Colon (tissue), 2 donors: ENCODE measurements at regions not wholly inside any gene's neighbourhood (a gene's known extent, or its start where the extent isn't known, plus 50 kb on each side); places are given as distances from the start of the nearest gene placed in this dataset.

Experiments
- FAIRE-seq: peaks from 2 replicates; lab custom pipeline; 2012; peaks lifted over from hg19 to GRCh38; lab: Jason Lieb, UNC
- donor health status: control.
- donor health status: control.

GRCh38 chr9:18233311-18233710 is 240.6 kb upstream of the ADAMTSL1 start:
- no peak for FAIRE-seq

- FAIRE-seq: no peak
These were observed 240.0 kb upstream of the ADAMTSL1 start for GRCh38 chr9:18233776-18234445.

- FAIRE-seq: no peak
These were observed 238.6 kb upstream of the ADAMTSL1 start for GRCh38 chr9:18235181-18235908.

GRCh38 chr9:18236336-18236735 is 237.6 kb upstream of the ADAMTSL1 start:
- no peak for FAIRE-seq

- FAIRE-seq: no peak
These were observed 236.2 kb upstream of the ADAMTSL1 start for GRCh38 chr9:18237776-18238175.

GRCh38 chr9:18238254-18238653 is 235.7 kb upstream of the ADAMTSL1 start:
- FAIRE-seq: no peak

GRCh38 chr9:18238752-18239447 is 235.1 kb upstream of the ADAMTSL1 start:
- no peak for FAIRE-seq

- FAIRE-seq: no peak
These were observed 233.7 kb upstream of the ADAMTSL1 start for GRCh38 chr9:18240213-18240612.

GRCh38 chr9:18245911-18246310 is 228.0 kb upstream of the ADAMTSL1 start:
- FAIRE-seq: no peak

GRCh38 chr9:18250053-18250452 is 223.9 kb upstream of the ADAMTSL1 start:
- FAIRE-seq: no peak

- FAIRE-seq: no peak
These were observed 220.0 kb upstream of the ADAMTSL1 start for GRCh38 chr9:18253950-18254349.

- no peak for FAIRE-seq
These were observed 218.8 kb upstream of the ADAMTSL1 start for GRCh38 chr9:18255158-18255629.

GRCh38 chr9:18255747-18256146 is 218.2 kb upstream of the ADAMTSL1 start:
- FAIRE-seq: no peak

GRCh38 chr9:18256568-18256967 is 217.4 kb upstream of the ADAMTSL1 start:
- no peak for FAIRE-seq

GRCh38 chr9:18260521-18260920 is 213.4 kb upstream of the ADAMTSL1 start:
- FAIRE-seq: no peak

- FAIRE-seq: no peak
These were observed 212.8 kb upstream of the ADAMTSL1 start for GRCh38 chr9:18261181-18261580.

- FAIRE-seq: no peak
These were observed 210.6 kb upstream of the ADAMTSL1 start for GRCh38 chr9:18263377-18263776.

- FAIRE-seq: no peak
These were observed 205.6 kb upstream of the ADAMTSL1 start for GRCh38 chr9:18268381-18268780.

- no peak for FAIRE-seq
These were observed 204.4 kb upstream of the ADAMTSL1 start for GRCh38 chr9:18269561-18269960.

GRCh38 chr9:18274693-18275092 is 199.3 kb upstream of the ADAMTSL1 start:
- FAIRE-seq: no peak

GRCh38 chr9:18275313-18275990 is 198.5 kb upstream of the ADAMTSL1 start:
- FAIRE-seq: no peak

- no peak for FAIRE-seq
These were observed 192.7 kb upstream of the ADAMTSL1 start for GRCh38 chr9:18281291-18281690.

GRCh38 chr9:18294229-18294628 is 179.7 kb upstream of the ADAMTSL1 start:
- no peak for FAIRE-seq
